H1 (cell line): ENCODE measurements at regions not wholly inside any gene's neighbourhood (a gene's known extent, or its start where the extent isn't known, plus 50 kb on each side); places are given as distances from the start of the nearest gene placed in this dataset.

ENCODE experiments used
- CTCF ChIA-PET: fragments of 300-600 bp; sonication (Branson Sonifier 250); formaldehyde crosslinking; loops from one replicate; lab custom pipeline; 2021; ENCODE audit not compliant: partially characterized antibody; lab: Charles Lee
- POLR2A ChIA-PET: fragments of 300-600 bp; sonication (Branson Sonifier 250); formaldehyde crosslinking; loops from one replicate; lab custom pipeline; 2021; ENCODE audit warnings: inconsistent platforms; ENCODE audit not compliant: partially characterized antibody; lab: Charles Lee
- DNase-seq, 2 experiments: peaks; one replicate each; pipeline versions ENCODE4 v3.0.0 to v3.0.0-alpha.2; 2010 to 2022; ENCODE audit warnings: low spot score in 2 of 2, low read depth in 1 of 2, mixed read lengths in 1 of 2
- FAIRE-seq: peaks from 2 replicates; lab custom pipeline; 2011; peaks lifted over from hg19 to GRCh38; lab: Jason Lieb, UNC
- H2AFZ ChIP-seq: 2 replicates; pipeline ENCODE4 v1.8.1; 2012; ENCODE audit warnings: low read length, inconsistent platforms
- H2AK5ac ChIP-seq: 2 replicates; pipeline ENCODE4 v1.6.1; 2013; ENCODE audit warnings: low read depth, low read length
- H2BK120ac ChIP-seq: replicated peaks from 2 replicates; pipeline ENCODE3; 2013; ENCODE audit warnings: low read depth, low read length, inconsistent platforms
- H2BK12ac ChIP-seq: 2 replicates; pipeline ENCODE4 v1.6.1; 2013; ENCODE audit warnings: low read depth, low read length
- H2BK15ac ChIP-seq: 2 replicates; pipeline ENCODE4 v1.6.1; 2013; ENCODE audit warnings: low read length
- H2BK20ac ChIP-seq: 2 replicates; pipeline ENCODE4 v1.6.1; 2013; ENCODE audit warnings: low read length
- H2BK5ac ChIP-seq: 2 replicates; pipeline ENCODE4 v1.6.1; 2013; ENCODE audit warnings: low read depth, low read length
- H3K14ac ChIP-seq: 2 replicates; pipeline ENCODE4 v1.6.1; 2013; ENCODE audit warnings: inconsistent platforms; ENCODE audit not compliant: insufficient read length
- H3K18ac ChIP-seq: 2 replicates; pipeline ENCODE4 v1.6.1; 2013; ENCODE audit warnings: low read length; ENCODE audit errors: extremely low read depth
- H3K23ac ChIP-seq: 2 replicates; pipeline ENCODE4 v1.6.1; 2013; ENCODE audit warnings: inconsistent platforms; ENCODE audit not compliant: insufficient read length
- H3K23me2 ChIP-seq: 2 replicates; pipeline ENCODE4 v1.6.1; 2013; ENCODE audit warnings: low read depth, low read length
- H3K27ac ChIP-seq: 2 replicates; pipeline ENCODE4 v1.6.1; 2011; ENCODE audit warnings: low read depth, low read length, inconsistent platforms
- H3K27me3 ChIP-seq, 4 experiments: replicated peaks in 1 of 4; 1 replicate in 1 of 4; 2 replicates in 3 of 4; pipeline versions ENCODE4 v1.6.1 to v1.8.1; 2011 to 2013; ENCODE audit warnings: low read length in 3 of 4, mild to moderate bottlenecking in 3 of 4, inconsistent platforms in 2 of 4, mixed read lengths in 2 of 4, moderate library complexity in 1 of 4; ENCODE audit not compliant: control insufficient read depth in 3 of 4, insufficient read depth in 3 of 4; ENCODE audit errors: extremely low read depth in 1 of 4
- H3K36me3 ChIP-seq, 4 experiments: 2 replicates each; pipeline versions ENCODE4 v1.6.1 to v1.8.1; 2011 to 2013; ENCODE audit warnings: mild to moderate bottlenecking in 4 of 4, low read length in 3 of 4, moderate library complexity in 2 of 4, control low read depth in 1 of 4, inconsistent platforms in 1 of 4; ENCODE audit not compliant: insufficient read depth in 4 of 4, control insufficient read depth in 2 of 4
- H3K4ac ChIP-seq: replicated peaks from 2 replicates; pipeline ENCODE3; 2013; ENCODE audit warnings: low read length, low read depth, mixed read lengths, inconsistent platforms; ENCODE audit not compliant: insufficient read length
- H3K4me1 ChIP-seq, 4 experiments: replicated peaks in 1 of 4; 1 replicate in 1 of 4; 2 replicates in 3 of 4; pipeline versions ENCODE4 v1.6.1 to v1.8.1; 2011 to 2013; ENCODE audit warnings: low read length in 3 of 4, inconsistent platforms in 2 of 4, mixed read lengths in 1 of 4; ENCODE audit not compliant: insufficient read depth in 4 of 4, control insufficient read depth in 3 of 4
- H3K4me2 ChIP-seq, 2 experiments: 2 replicates each; pipeline versions ENCODE4 v1.6.1 to v1.8.1; 2011 to 2013; ENCODE audit warnings: low read depth in 2 of 2, low read length in 2 of 2, control low read depth in 1 of 2, inconsistent platforms in 1 of 2, mild to moderate bottlenecking in 1 of 2; ENCODE audit not compliant: insufficient read depth in 1 of 2
- H3K4me3 ChIP-seq, 4 experiments: fragments of 200-600, 300-600 bp in 1 of 4; sonication (generic), shearing (Covaris generic), sonication (Bioruptor Twin) in 1 of 4; 2 replicates each; pipeline versions ENCODE4 v1.5.1 to v1.8.1; 2011 to 2016; ENCODE audit warnings: low read length in 4 of 4, low read depth in 3 of 4, control low read depth in 2 of 4, inconsistent platforms in 2 of 4, mild to moderate bottlenecking in 2 of 4, mixed read lengths in 1 of 4, moderate library complexity in 1 of 4; ENCODE audit not compliant: insufficient read depth in 2 of 4; ENCODE audit errors: extremely low read depth in 1 of 4
- H3K56ac ChIP-seq: replicated peaks from 2 replicates; pipeline ENCODE3; 2013; ENCODE audit warnings: low read depth, mild to moderate bottlenecking, mixed read lengths, low read length, inconsistent platforms; ENCODE audit not compliant: insufficient read length
- H3K79me1 ChIP-seq: 2 replicates; pipeline ENCODE4 v1.6.1; 2013; ENCODE audit warnings: low read depth, low read length, control low read depth
- H3K79me2 ChIP-seq, 2 experiments: 2 replicates each; pipeline versions ENCODE4 v1.6.1 to v1.8.1; 2012 to 2013; ENCODE audit warnings: low read length in 2 of 2, mild to moderate bottlenecking in 2 of 2, inconsistent platforms in 1 of 2; ENCODE audit not compliant: insufficient read depth in 2 of 2, control insufficient read depth in 1 of 2
- H3K9ac ChIP-seq, 4 experiments: replicated peaks in 1 of 4; 1 replicate in 1 of 4; 2 replicates in 3 of 4; pipeline versions ENCODE4 v1.6.1 to v1.8.1; 2011 to 2013; ENCODE audit warnings: low read depth in 3 of 4, low read length in 3 of 4, control low read depth in 2 of 4, mild to moderate bottlenecking in 2 of 4, moderate library complexity in 2 of 4, inconsistent platforms in 1 of 4; ENCODE audit errors: extremely low read depth in 1 of 4
- H3K9me3 ChIP-seq, 2 experiments: 2 replicates each; pipeline versions ENCODE4 v1.6.1 to v1.8.1; 2012 to 2013; ENCODE audit warnings: mild to moderate bottlenecking in 2 of 2, moderate library complexity in 2 of 2, control low read depth in 1 of 2, inconsistent platforms in 1 of 2, low read depth in 1 of 2, low read length in 1 of 2, mixed read lengths in 1 of 2; ENCODE audit not compliant: insufficient read depth in 2 of 2
- H4K20me1 ChIP-seq, 2 experiments: replicated peaks in 1 of 2; 2 replicates each; pipeline versions ENCODE3 to v1.8.1; 2011 to 2013; ENCODE audit warnings: inconsistent platforms in 2 of 2, low read length in 2 of 2, mild to moderate bottlenecking in 1 of 2; ENCODE audit not compliant: insufficient read depth in 2 of 2, control insufficient read depth in 1 of 2
- H4K5ac ChIP-seq: 2 replicates; pipeline ENCODE4 v1.6.1; 2013; ENCODE audit warnings: low read length, low read depth, mixed read lengths, inconsistent platforms; ENCODE audit not compliant: insufficient read length
- H4K8ac ChIP-seq: 2 replicates; pipeline ENCODE4 v1.8.0; 2013; ENCODE audit warnings: mild to moderate bottlenecking, moderate library complexity, low read length, inconsistent platforms; ENCODE audit not compliant: insufficient read depth; ENCODE audit errors: extremely low read depth
- H4K91ac ChIP-seq: replicated peaks from 2 replicates; pipeline ENCODE3; 2013; ENCODE audit warnings: low read length, mixed read lengths, inconsistent platforms; ENCODE audit not compliant: insufficient read length
- CTBP2 ChIP-seq: IDR thresholded peaks from 2 replicates; pipeline ENCODE4 v1.7.0; 2011; ENCODE audit warnings: borderline replicate concordance, mild to moderate bottlenecking, moderate library complexity, mixed read lengths, low read length; ENCODE audit not compliant: insufficient read depth, insufficient read length
- POU5F1 ChIP-seq: IDR thresholded peaks from 2 replicates; pipeline ENCODE4 v1.6.1; 2011; ENCODE audit warnings: low read depth, mild to moderate bottlenecking, low read length, moderate library complexity
- WGBS, 2 experiments: shearing (Covaris generic) in 1 of 2; methylation state at CpG; one replicate each; pipeline versions ENCODE4 v1.1.6 to v1.1.7; 2013 to 2015; ENCODE audit warnings: low lambda C conversion rate in 2 of 2, mixed read lengths in 2 of 2, inconsistent platforms in 1 of 2, low coverage in 1 of 2, missing lambda C conversion rate in 1 of 2; ENCODE audit not compliant: insufficient replicate concordance in 2 of 2, insufficient coverage in 1 of 2, insufficient read length in 1 of 2; ENCODE audit errors: extremely low coverage in 1 of 2, missing lambda C conversion rate in 1 of 2; 5-methylcytosine and 5-hydroxymethylcytosine counted together
- TF ChIP-seq, protein P1 (sequence below): IDR thresholded peaks from 2 replicates; pipeline ENCODE4 v1.6.1; 2012; ENCODE audit warnings: low read length, inconsistent platforms

DNA sequence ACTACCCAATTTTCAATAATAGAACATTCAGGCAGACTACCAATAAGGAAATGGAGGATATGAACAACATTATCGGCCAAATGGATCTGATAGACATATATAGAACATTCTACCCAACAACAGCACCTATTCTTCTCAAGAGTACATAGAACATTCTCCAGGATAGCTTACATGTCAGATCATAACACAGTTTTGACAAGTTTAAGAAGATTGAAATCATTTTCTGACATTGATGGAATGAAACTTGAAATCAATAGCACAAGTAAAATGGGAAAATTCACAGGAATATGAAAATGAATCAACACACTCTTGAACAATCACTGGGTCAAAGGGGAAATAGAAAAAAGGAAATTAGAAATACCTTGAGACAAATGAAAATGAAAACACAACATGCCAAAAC, 94.6 kb upstream of the MEGF10 start:
- Histone ChIP-seq H3K9ac (no peak overlapping the region), H3K79me2 (no peaks in the 10 kb centered on the region), H4K5ac (no peak overlapping the region), H3K56ac (no peak overlapping the region), H2BK20ac (no peak overlapping the region), H2BK120ac (no peak overlapping the region), H3K14ac (no peak overlapping the region), H3K23ac (no peak overlapping the region), H2BK15ac (no peak overlapping the region), H4K91ac (no peak overlapping the region), H3K4ac (no peak overlapping the region), H4K8ac (no peak overlapping the region), H3K27me3 (no peaks in the 10 kb centered on the region), H3K4me3 (no peak overlapping the region), H3K18ac (no peak overlapping the region), H3K79me1 (no peaks in the 10 kb centered on the region), H3K4me2 (no peak overlapping the region), H2BK12ac (no peak overlapping the region), H2AFZ (no peak overlapping the region), H3K4me1 (peaks cover 0 to 3% (median 2%) of the 10 kb centered on the region in 4 experiments; a peak in 4 of 7 replicates), H3K9me3 (no peaks in the 10 kb centered on the region), H3K23me2 (no peaks in the 10 kb centered on the region), H4K20me1 (no peaks in the 10 kb centered on the region), H3K36me3 (no peaks in the 10 kb centered on the region), H2BK5ac (no peak overlapping the region), H3K27ac (no peak overlapping the region), H2AK5ac (no peak overlapping the region)
- ChIA-PET POLR2A (no interaction called here), CTCF (interaction anchor here (0.6 to 1.3 kb wide), 3 partner anchors 13 to 983 kb away, joined by 3 read pairs; no protein-coding TSS in a partner anchor)
- DNase-seq (no peak), FAIRE-seq (no peak)
- WGBS, 2 experiments = 95% methylated on average over 1 of the region's 1 CpG; no CpG with 5 or more reads in 1 of the 2 experiments
- no peak for TF ChIP-seq POU5F1
- no peak for TF ChIP-seq CTBP2
- TF ChIP-seq, protein P1, sequence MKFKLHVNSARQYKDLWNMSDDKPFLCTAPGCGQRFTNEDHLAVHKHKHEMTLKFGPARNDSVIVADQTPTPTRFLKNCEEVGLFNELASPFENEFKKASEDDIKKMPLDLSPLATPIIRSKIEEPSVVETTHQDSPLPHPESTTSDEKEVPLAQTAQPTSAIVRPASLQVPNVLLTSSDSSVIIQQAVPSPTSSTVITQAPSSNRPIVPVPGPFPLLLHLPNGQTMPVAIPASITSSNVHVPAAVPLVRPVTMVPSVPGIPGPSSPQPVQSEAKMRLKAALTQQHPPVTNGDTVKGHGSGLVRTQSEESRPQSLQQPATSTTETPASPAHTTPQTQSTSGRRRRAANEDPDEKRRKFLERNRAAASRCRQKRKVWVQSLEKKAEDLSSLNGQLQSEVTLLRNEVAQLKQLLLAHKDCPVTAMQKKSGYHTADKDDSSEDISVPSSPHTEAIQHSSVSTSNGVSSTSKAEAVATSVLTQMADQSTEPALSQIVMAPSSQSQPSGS = no peak
